HG02852 (cell line): ENCODE measurements at regions not wholly inside any gene's neighbourhood (a gene's known extent, or its start where the extent isn't known, plus 50 kb on each side); places are given as distances from the start of the nearest gene placed in this dataset.
"Not testable (repeated sequence)": the region's sequence is repeated elsewhere in the genome, so short reads cannot be mapped to it uniquely, and the experiment has no call there.

Source experiments
- ATAC-seq: cut with Tn5 transposase; IDR thresholded peaks from one replicate; pipeline ENCODE4 v1.9.1; 2021; ENCODE audit warnings: mild to moderate bottlenecking, moderate library complexity; ENCODE audit not compliant: unreplicated experiment

DNA sequence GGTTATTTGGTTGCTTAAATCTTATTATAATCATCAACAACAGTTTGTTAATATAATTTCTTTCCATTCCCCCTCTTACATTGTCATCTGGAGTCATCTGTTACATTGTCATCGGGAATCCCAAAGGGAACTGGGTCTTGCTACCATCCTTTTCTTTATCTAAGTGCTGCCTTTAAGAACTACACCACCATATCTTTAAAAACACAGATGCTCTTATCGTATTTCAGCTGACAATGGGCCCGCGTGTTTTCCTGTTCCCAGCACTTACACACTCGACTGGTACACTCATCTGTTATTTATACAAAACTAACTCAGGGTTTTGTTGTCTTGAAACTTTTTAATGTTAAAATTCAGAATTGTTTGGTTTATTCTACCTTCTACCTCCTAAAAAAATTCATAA is 256.2 kb upstream of the MGMT start:
- ATAC-seq, result no peak

DNA sequence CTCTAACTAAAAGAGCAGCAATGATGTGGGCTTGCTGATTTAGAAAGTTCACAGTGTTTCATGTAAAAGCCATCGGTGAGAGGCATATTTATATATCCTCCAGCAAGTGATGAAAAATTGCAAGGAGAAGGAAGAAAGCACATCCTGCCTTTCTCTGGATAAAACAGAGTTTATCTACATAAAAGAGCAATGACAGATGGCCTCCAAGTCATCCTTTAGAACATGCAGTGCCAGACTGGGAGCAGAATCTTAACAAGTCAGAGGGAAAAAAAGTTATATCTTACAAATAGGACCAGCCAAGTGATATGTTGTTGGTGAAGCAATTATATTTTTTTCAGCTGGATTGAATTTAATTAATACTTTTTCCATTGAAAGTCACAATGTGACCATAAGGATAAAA is 253.8 kb upstream of the MGMT start:
- ATAC-seq, result no peak

DNA sequence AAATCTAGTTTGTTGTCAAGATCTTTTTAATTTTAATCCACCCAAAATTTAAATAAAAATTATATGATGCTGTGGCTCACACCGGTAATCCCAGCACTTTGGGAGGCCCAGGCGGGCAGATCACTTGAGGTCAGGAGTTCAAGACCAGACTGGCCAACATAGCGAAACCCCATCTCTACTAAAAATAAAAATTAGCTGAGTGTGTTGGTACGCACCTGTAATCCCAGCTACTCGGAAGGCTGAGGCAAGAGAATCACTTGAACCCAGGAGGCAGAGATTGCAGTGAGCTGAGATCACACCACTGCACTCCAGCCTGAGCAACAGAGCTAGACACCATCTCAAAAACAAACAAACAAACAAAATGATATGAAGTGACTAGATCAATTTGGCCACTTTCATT is 253.0 kb upstream of the MGMT start:
- ATAC-seq, result not testable (repeated sequence)

DNA sequence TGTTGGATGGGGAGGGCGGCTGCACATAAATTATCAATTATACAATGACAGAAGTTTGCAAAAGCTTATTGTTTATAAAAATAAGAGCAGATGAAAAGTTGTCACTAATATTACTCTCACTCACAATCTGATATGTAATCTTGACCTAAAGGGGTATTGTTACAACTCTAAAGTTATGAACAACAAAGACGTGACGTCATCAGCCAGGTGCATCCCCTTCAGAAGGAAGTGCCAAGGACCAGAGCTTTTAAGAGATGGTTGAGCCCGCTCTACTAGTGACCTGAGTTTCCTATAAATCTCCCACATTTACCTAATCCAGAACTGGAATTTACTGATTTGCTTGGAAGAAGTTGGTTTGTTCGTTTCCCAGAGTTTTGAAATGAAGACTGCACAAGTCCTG is 247.7 kb upstream of the MGMT start:
- ATAC-seq, result no peak

DNA sequence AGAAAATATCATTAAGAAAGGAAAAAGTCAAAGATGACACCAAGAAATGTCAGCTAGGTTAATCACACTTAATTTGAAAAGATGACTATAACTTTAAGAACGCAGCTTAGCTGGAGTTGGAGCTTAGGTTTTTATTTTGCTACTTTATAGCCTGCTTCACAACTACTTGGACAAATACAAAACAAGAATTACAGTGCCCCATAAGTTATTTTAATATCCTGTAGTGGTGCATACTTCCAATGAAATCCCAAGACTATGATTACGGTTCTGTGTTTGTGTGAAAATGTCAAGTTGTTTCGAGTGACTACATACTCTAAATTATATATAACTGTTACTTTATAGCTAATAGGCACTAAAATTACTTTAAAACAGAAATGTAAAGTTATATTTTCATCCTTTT is 244.6 kb upstream of the MGMT start:
- ATAC-seq, result no peak

DNA sequence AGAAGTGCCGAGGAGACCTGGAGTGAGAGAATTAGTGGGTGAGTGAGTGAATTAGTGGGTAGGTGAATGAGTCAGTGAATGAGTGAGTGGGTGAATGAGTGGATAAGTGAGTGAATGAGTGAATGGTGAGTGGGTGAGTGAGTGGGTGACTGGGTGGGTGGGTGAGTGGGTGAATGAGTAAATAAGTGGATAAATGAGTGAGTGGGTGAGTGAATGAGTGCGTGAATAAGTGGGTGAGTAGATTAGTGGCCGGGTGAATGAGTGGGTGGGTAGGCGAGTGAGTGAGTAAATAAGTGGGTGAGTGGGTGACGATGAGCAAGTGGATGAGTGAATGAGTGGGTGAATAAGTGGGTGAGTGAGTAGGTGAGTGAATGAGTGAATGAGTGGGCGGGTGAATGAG is 243.7 kb upstream of the MGMT start:
- no peak for ATAC-seq

DNA sequence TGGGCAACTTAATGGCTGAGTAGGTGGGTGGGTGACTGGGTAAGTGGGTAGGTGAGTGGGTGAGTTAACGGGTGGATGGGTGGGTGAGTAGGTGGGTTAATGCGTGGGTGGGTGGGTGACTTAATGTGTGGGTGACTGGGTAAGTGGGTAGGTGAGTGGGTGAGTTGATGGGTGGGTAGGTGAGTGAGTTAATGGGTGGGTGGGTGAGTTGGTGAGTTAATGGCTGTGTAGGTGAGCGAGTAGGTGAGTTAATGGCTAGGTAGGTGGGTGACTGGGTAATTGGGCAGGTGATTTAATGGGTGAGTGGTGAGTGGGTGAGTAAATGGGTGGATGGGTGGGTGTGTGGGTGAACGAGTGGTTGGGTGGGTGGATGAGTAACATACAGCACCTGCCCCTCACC is 243.0 kb upstream of the MGMT start:
- no peak for ATAC-seq

DNA sequence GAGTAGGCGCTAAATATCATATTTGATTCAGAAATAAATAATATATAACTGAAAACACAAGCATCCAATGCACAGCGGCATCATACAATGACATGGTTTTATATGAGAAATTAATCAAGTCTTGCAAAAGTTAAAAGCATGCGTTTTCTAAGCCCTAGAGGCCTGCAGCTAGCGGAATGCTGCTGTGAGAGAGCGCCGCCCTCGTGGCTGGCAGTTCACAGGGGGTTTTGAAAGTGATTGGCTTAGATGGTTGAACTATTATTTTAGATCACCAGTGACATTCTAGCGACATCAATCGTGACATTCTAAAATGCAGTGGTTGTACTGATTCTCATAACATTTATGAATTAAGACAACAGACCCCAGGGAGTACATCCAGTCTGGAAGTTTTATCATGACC is 235.2 kb upstream of the MGMT start:
- ATAC-seq, result no peak

DNA sequence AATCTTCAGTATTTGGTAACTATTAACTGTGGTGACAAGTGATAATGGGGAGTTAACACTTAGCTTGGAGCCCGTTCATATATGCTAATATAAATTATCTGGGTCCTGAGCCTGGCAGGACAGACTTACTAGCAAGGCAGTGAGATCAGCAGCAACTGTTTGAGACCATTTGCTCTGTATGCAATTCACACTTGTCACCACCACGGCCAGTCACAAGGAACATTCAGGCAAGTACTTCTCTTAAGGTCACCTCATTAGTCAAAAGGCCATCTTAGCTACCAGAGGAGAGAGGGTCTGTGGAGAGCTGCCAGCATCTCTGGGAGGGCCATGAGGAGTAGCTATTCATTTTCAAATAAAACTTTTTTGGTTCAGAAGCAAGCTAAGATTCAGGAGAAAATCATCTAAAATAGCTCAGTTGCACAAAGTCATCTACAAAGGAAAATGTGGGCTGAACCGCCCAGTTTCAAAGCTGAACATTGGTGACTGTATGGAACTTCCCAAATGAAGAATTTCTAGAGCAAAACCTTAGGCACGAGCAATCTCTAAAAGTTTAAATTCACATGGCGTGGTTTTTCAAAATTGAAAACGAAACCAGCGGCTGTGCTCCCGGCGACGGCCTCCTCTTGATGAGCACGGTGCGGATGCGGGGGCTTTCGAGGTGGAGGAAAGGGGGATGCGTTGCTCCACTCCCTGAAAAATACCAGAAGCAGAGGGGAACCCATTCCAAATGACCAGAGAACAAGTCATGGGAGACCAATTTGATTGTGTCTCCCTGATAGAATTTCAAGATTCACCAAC is 233.5 kb upstream of the MGMT start:
- ATAC-seq, result no peak

DNA sequence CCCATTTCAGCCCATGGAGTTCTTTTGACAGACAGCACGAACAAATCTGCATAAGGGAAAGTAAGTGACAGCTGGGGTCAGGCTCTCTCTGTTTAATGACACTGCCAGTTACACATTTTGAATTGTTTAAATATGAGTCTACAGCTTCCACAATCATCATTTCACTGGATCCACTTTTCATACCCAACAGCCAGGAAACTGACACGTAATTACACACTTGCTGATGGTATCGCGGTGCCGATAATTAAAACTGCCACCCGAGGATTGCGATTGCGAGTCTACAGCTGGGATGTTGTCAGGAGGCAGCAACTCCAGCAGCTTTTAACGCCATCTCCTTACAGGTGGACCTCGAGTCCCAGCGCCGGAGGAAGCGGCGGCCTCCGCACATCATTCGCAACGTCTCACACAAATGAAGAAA is 230.8 kb upstream of the MGMT start:
- no peak for ATAC-seq

DNA sequence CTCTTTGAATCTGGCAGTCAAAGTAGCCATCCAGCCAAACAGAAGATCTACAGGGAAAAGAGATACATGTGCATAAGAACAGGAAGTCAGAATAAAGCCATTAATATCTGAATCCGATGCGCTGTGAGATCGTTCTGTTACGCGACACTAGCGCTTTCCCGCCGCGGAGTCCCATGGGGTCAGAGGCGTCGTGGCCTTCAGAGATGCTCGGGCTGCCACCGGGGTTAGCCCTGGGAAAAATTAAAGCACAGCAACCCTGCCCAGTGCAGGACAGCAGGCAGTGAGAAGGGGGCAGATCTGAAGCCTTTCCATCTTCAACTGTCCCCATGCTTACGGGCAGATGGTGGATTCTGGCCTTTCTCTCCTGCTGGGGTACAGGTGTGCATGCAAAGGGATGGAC is 225.6 kb upstream of the MGMT start:
- ATAC-seq, result no peak

DNA sequence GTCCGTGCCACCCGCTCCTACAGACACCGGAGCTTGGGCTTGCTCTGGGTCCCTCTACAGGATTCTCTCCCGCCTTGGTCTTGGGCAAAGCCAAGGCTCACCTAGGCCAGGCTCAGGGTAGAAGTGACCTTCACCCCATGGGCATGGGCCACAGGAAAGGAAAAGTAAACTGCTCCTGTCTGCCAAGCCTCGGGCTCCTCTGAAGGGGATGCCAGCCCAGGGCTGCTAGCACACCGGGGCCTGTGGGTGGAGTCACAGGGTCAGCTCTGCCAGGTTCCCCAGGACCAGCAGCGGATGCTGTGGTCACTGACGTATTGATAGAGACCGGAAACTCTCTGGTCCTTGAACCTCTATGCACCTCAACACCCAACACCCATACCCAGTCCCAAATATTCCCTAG is 222.7 kb upstream of the MGMT start:
- no peak for ATAC-seq

DNA sequence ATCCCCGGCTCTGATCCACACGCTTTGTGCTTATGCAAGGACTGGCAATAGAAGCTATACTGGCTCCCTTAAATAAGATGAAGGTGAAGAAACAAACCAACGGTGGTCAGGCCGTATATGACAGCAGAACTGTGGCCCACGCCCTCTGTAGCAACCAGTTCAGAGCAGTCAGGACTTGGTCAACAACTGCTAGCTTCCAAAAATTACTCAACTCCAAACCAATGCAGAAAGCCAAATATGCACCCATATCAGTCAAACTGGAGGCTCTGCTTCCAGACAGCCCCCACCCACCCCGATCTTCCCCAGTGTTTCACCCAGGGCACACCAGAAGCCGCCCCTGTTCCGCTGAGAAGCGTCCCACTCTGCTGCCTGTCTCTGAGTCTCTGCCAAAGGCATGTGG is 222.3 kb upstream of the MGMT start:
- no peak for ATAC-seq

DNA sequence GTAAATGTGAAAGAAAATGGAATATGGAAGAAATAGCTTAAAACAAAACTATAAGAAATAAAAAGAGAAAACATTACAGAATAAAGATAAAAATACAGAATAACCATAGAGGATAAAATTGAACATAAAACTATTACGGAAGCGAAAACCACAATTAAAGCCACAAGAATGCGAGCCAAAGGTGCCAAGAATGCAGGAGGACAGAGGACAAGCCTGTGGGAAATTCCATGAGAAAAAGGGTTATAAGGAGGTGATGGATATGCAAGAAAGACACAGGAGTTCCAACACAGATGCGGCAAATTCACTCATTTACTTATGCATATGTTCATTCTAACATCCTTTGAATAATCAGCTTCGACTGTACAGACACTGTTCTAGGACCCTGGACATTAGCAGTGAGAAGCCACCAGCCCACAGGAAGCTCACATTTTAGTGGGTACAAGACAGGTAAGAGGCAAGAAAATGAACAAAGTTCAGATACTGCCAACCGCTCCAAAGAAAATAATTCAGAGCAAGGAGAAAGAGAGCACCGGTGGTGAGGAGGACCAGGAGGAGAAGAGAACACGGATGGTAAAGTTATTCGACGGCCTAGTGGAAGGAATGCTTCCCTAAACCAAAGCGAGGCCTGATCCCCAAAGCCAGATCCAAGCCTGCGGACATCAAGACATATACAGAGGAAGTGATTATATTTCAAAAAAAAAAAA is 213.7 kb upstream of the MGMT start:
- ATAC-seq, result no peak

DNA sequence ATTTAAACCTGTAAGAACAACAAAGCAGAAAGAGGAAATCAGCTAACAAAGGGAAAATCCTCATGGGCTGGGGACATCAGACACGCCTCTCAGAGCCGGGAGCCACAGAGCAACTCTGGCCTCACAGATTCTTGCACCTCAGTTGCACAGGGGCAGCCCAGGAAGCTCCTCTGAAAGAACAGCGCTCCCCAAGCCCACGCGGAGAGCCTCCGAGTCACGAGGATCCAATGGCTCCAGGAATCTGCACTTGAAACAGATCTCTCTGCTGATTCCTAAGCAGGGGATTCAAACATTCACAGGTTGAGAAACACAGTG is 213.2 kb upstream of the MGMT start:
- ATAC-seq, result no peak

DNA sequence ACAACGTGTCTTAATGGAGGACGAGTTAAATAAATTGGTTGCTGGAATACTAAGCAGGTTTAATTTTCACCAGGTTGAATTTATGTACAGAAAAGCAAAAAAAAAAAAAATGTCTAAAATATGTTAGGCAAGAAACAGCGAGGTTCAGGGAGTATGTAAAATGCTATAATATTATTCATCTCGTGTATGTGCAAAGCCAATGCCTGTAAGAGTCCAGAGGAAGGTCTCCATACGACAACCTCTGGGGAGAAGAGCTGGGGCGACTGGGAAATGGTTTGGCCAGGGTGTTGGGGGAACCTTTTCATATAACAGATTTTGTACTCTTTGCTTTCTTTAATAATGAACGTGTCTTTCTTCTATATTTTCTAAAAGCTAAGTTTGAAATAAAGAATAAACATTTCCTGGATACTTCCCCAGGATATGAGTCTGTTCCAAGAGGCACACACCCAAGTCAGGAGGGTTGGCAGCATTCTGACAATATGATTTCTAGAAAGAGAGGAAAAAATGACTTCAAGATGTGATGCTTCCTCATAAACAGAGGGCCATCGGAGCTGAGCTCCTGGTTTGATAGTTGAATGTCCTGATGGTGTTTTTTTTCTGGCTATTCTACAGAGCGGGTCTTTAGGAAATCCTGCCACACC is 208.6 kb upstream of the MGMT start:
- ATAC-seq, result no peak

DNA sequence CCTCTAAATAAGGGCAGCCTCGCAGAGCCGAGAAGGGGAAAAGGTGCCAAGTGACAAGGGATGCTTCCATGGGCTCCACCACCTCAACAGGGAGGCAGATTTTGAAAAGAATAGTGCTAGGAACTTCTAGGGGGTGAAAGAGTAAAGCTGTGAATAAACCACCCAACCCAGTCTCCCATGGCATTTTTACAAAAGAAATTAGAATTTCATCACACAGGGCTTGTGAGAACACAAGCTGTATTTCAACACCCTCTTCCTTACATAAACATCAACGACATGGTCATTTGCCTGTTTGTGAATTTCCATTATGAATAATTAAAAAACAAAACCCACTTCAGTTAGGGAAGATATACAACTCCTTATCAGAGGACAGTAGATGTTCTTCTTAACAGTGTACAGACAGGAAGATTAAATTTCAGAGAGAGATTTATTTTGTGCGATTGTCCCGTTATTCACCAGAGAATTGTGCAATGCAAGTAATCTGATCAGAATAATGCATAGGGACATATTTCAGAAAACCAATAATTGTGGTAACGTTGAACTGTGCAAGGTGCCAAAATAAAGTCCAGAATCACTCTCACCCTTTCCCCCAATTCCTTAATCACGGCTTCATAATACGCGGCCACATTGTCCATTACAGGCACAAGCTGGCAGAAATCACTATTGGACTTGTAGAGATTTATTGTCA is 207.8 kb upstream of the MGMT start:
- ATAC-seq, result no peak

DNA sequence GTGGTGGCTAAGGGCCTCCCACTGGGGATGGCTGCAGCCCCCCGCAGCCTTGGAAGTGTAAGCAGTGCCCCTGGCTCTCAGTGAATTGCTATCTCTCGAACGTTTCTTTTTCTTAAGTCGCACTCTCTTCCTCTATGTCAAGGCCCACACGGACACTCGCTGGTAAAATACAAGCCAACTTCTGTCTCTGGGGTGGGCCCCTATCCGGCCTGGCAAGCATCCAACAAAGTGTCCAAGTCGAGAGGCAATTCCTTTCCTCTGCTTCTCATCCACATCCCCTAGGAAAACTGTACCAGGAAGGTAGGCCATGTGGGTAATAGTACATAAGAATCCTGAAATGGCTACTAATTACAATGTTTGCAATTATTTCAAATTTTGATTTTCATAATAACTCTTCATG is 194.9 kb upstream of the MGMT start:
- ATAC-seq, result no peak

DNA sequence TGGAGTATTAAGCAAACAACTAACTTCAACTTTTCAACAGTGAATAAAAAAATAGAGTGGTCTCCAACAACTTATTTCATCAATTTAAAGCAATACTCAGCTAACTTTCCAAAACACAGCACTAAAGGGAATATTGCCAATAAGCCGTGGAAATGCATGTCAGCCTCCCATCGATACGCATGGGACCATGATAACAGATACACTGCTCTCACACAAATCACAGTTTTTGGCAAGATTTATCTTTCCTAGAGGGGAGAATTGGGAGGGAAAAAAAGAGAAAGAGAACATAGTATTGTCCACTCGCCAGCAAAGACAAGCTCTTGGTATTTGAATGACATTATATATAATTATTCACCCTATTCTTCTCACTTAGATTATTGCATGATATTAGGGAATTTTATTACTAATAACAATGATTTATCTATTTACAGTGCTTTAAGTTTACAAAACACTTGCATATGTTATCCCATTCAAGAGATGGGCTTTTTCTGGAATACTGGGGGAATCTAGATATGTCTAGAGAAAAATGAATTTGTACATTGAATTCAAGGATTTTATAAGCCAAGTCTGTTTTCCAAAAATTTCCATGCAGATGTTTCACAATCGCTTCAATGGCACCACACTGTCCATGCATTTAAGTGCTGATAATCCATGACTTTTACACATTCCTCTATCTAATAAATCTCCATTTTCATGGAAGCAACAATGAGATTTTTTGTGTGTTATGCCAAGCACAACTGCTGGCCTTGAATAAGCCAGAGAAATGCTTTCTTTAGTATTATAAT is 194.0 kb upstream of the MGMT start:
- no peak for ATAC-seq

DNA sequence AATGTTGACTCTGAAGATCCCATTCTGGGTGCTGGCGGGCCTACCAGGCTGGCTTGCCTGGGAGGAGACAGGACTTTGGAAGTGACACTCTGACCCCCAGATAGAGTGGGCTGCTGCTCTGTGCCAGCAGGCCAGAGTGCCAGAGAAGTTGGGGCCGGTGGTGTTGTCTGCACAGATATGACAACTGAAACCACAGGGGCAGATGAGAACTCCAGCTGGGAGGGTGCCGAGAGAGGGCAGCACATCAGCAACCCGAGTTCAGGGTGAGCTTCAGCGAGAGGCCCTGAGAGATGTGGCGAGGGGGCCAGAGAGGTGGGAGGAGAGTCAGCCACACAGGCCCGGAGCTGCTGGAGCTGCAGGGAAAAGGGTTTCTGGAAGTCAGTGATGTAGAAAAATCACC is 193.2 kb upstream of the MGMT start:
- no peak for ATAC-seq
